ENCODE measurements at regions not wholly inside any gene's neighbourhood (a gene's known extent, or its start where the extent isn't known, plus 50 kb on each side); places are given as distances from the start of the nearest gene placed in this dataset.

DNA sequence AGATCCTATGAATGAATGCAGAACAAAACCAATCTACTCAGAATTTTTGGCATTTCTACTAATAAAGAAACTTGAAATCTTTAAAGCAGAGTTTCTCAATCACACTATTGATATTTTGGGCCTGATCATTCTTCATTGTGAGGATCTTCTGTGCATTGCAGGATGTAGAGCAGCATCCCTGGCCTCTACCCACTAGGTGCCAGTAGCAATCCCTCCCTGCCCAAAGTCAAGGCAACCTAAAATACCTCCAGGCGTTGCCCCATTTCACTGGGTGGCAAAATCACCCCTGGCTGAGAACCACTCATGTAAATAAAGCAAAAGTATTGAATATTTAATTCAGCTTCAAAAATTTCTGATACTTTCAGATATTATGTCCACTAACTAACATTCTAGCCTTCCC lies 213.0 kb downstream of the SP3 start:
- no peaks in the 10 kb centered on the region; a peak in 1 of 7 replicates for H3K36me3 Mint-ChIP-seq (ENCODE audit: insufficient read depth in 1 of 3, low read depth in 3 of 3)
- Histone ChIP-seq H3K27me3 (ENCODE audit: insufficient read depth, low read length) (no peaks in the 10 kb centered on the region), H4K5ac (ENCODE audit: insufficient read length, low read depth, low read length) (no peak overlapping the region), H3K23ac (ENCODE audit: insufficient read length, low read depth, low read length) (no peak overlapping the region), H2BK5ac (ENCODE audit: insufficient read length, low read length) (no peak overlapping the region), H2BK20ac (ENCODE audit: low read depth, low read length, poor library complexity, severe bottlenecking) (no peak overlapping the region), H3K79me2 (ENCODE audit: insufficient read depth, low read length) (no peaks in the 10 kb centered on the region), H3K23me2 (ENCODE audit: insufficient read length, low read depth, low read length, poor library complexity, severe bottlenecking) (no peaks in the 10 kb centered on the region), H3K9ac (ENCODE audit: extremely low read depth, insufficient read length, low read length) (no peak overlapping the region), H3T11ph (ENCODE audit: low read length) (no peak overlapping the region), H3K4me1 (ENCODE audit: insufficient read depth, low read length) (peaks cover 15% of the 10 kb centered on the region), H3K9me3 (ENCODE audit: control insufficient read depth, low read depth, low read length) (no peaks in the 10 kb centered on the region), H3K4me2 (ENCODE audit: insufficient read depth, insufficient read length, low read length) (no peak overlapping the region), H2AK5ac (ENCODE audit: insufficient read length, low read length) (no peak overlapping the region), H3K18ac (ENCODE audit: insufficient read length, low read depth, low read length) (no peak overlapping the region), H3K14ac (ENCODE audit: insufficient read depth, low read length) (no peak overlapping the region), H4K20me1 (ENCODE audit: control insufficient read depth, insufficient read depth, insufficient read length) (no peaks in the 10 kb centered on the region), H3K56ac (ENCODE audit: insufficient read length, low read depth, low read length) (no peak overlapping the region), H2AFZ (ENCODE audit: low read length) (no peak overlapping the region), H4K91ac (ENCODE audit: insufficient read length, low read depth, low read length) (no peak overlapping the region), H3K4ac (ENCODE audit: low read depth, low read length) (no peak overlapping the region), H4K8ac (replicated peaks; ENCODE audit: insufficient read length, low read depth, low read length) (no peak overlapping the region), H2BK12ac (ENCODE audit: insufficient read length, low read depth, low read length) (no peak overlapping the region), H3K27ac (ENCODE audit: insufficient read length, low read depth, low read length) (no peak overlapping the region), H2BK15ac (ENCODE audit: low read depth, low read length) (no peak overlapping the region), H2BK120ac (ENCODE audit: low read depth, low read length, poor library complexity, severe bottlenecking) (no peak overlapping the region), H3K79me1 (ENCODE audit: insufficient read depth, low read depth, low read length, poor library complexity, severe bottlenecking) (no peaks in the 10 kb centered on the region)
- DNase-seq: no peak
- H3K27ac Mint-ChIP-seq: no peak overlapping the region
- peaks cover 41 to 47% of the 10 kb centered on the region in 2 experiments for H3K4me1 Mint-ChIP-seq
- H3K9me3 Mint-ChIP-seq: no peaks in the 10 kb centered on the region
- no peak overlapping the region for H3K4me3 Mint-ChIP-seq
- no peaks in the 10 kb centered on the region for H3K27me3 Mint-ChIP-seq (ENCODE audit: low read depth)
- no CpG with 5 or more reads among the region's 1 CpG for WGBS (ENCODE audit: extremely low coverage, insufficient read length, low lambda C conversion rate)
- TF ChIP-seq, protein P1, sequence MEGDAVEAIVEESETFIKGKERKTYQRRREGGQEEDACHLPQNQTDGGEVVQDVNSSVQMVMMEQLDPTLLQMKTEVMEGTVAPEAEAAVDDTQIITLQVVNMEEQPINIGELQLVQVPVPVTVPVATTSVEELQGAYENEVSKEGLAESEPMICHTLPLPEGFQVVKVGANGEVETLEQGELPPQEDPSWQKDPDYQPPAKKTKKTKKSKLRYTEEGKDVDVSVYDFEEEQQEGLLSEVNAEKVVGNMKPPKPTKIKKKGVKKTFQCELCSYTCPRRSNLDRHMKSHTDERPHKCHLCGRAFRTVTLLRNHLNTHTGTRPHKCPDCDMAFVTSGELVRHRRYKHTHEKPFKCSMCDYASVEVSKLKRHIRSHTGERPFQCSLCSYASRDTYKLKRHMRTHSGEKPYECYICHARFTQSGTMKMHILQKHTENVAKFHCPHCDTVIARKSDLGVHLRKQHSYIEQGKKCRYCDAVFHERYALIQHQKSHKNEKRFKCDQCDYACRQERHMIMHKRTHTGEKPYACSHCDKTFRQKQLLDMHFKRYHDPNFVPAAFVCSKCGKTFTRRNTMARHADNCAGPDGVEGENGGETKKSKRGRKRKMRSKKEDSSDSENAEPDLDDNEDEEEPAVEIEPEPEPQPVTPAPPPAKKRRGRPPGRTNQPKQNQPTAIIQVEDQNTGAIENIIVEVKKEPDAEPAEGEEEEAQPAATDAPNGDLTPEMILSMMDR (conservative IDR thresholded peaks at IDR 0.05): peak; percentile 61
